HTR-8/SVneo (cell line): ENCODE measurements at regions not wholly inside any gene's neighbourhood (a gene's known extent, or its start where the extent isn't known, plus 50 kb on each side); places are given as distances from the start of the nearest gene placed in this dataset.
A peak's percentile ranks its signal among the peaks of the same experiment; 100 is the strongest.

Source experiments
- DNase-seq: peaks from one replicate; pipeline ENCODE4 v3.0.0; 2011; ENCODE audit warnings: low spot score, mixed read lengths; ENCODE audit not compliant: insufficient read length
- FAIRE-seq: peaks from 2 replicates; lab custom pipeline; 2011; peaks lifted over from hg19 to GRCh38; lab: Jason Lieb, UNC

DNA sequence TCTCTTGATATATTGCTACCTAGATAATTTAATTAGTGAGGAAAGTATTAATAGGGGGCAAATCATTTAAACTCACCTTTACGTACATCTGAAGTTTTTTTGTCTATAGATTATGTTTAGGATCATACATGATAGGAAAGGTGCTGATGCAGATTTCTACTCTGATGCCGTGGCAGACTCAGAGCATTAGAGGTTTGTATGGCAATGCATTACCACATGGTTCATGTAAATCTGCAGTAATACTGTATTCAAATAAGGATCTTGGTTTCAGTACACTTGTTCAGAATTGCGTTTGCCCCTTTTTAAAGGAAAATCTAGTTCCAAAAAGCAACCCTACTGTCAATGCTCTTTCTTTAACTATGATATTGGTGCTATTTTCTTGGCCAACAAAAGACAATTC, 288.3 kb downstream of the PTPRC start:
- FAIRE-seq (no peak), DNase-seq (no peak)

DNA sequence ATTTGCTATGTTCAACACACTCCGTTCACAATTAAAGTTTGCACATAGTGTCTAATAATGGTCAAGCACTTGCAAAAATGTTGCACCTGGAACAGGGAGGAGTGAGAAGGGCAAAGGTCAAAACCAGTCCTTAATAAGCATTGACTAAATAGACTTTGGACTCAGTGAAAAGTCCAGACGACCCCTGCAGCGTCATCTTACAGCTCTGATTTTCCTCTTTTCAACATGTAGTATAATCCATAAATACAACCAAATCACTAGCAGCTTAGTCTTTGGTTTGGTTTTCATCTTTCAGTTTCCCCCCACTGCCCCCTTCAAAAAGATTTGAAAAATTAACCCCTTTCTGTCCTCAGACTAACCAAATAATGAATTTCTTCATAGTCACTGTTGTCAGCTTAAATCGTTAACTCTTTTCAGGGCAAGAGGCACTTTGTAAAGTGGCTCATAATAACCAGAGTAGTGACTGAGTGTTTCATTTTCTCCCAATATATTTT, 290.3 kb downstream of the PTPRC start:
- FAIRE-seq (no peak), DNase-seq (no peak)

DNA sequence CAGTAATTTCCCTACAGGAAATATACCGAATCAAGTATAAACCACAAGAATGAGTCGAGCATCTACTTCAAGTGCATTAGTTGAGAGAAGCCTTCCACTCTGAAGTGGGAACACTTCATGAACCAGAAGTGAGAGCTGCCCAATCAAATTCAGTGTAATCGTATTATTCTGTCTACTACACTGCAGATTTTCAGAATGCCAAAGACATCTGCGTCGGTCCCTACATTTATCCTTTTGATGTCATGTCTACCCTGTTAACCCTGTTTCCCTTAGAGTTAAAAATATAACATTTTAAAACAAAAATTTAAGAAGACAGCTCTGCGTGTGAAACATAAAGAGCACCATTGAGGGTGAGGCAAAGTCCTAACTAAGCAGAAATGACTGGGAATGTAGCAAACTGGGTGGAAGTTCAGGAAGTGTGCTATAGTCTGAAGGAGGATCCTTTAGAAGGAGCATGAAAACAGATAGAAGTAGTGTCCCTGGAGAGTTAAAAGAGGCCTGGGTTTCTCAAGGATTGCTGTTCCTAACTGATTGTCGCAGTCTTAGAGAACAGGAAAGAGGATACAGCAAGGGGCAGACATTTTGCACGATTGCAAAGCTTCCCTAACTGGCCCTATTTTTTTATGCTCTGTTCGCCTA, 291.2 kb downstream of the PTPRC start:
- no peak for DNase-seq
- no peak for FAIRE-seq

DNA sequence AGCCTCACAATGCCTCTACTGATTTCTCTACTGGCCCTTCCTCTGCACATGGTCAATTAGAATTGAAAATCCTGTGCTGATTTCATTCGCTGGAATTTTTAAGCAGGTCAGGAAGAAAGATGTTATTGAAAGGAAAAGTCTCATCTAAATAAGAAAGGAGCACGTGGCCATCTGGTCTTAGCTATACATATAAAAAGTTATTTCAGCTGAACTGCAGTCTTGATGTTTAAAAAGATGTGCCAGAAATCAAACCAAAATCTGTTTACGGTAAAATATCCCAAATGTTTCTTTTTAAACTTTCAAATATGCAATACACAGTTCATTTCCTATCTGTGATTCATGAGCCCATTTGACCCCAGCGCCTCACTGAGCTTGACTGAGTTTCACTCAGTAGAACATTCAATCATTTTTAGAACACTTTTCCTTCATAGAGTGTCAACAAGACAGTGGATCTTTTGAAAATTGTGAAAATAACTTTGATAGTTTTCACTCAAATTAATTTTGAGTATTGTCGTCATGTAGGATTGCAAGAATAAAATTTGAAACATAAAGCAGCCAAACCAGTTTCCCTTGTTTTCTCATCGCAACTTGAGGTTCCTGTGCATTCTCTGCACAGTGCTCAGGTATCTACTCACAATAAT, 293.6 kb downstream of the PTPRC start:
- no peak for FAIRE-seq
- DNase-seq, result no peak

DNA sequence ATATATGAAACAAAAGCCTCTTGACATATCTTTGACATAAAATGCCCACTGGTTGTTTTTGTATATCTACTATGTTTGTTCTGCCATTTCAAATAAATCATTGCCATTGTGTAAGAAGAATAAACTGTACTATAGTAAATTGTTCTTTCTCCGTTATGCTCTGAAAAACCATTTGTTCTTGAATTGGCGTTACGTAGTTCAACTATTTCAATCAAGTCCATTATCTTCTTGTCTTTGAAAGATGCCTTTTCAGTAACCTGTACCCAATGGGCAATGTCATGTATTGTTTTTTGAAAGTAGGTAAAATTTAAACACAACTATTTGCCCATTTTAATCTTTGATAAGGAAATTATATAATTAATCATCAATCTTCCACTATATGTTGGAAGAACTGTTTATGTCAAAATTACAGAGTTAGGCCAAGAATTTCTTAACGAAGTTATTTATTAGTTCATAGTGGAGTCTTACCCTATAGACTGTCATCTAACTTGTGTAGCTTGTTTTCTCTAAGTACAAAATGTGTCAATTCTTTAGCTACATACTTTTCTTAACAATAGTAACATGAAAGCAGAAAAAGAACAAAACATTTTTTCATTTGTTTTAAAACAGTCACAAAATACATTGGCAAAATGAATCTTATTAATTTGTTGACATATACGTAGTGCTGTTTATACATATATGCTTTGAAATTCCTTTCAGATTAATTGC, 294.8 kb downstream of the PTPRC start:
- FAIRE-seq (no peak), DNase-seq (no peak)

DNA sequence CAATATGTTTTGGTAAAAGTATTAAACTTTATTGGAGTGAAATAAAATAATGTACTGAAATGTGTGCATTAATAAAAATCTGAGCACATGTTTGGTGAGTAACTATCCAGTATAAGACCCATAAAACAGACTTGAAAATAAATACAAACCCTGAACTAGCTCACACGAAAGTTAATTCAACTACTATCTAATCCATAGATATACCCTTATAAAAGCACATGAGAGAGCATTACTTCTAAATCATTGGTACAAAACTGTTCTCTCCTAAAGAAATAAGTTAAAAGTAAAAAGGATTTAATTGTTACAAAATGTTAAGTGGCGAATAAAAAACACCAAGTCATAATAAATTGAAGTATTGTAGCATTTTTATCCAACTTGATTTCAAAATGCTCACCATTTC, 295.6 kb downstream of the PTPRC start:
- DNase-seq (no peak), FAIRE-seq (no peak)

DNA sequence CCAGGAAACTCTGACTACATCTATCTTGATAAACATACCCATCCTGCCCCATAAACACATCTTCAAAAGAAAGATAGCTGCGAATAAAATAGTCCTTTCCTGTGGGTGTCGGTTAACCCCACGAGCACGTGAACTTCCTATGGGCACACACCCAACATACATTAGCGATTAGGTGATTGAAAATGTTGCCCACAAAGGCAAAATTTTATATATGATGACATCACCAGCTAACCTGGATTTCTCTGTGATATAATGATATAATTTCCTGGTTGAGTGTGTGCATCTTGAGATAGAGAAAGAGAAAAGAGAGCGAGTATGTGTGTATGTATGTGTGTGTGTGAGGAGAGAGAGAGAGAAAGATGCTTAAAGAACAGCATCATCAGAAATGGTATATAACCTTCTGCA, 296.1 kb downstream of the PTPRC start:
- DNase-seq (no peak), FAIRE-seq (no peak)

DNA sequence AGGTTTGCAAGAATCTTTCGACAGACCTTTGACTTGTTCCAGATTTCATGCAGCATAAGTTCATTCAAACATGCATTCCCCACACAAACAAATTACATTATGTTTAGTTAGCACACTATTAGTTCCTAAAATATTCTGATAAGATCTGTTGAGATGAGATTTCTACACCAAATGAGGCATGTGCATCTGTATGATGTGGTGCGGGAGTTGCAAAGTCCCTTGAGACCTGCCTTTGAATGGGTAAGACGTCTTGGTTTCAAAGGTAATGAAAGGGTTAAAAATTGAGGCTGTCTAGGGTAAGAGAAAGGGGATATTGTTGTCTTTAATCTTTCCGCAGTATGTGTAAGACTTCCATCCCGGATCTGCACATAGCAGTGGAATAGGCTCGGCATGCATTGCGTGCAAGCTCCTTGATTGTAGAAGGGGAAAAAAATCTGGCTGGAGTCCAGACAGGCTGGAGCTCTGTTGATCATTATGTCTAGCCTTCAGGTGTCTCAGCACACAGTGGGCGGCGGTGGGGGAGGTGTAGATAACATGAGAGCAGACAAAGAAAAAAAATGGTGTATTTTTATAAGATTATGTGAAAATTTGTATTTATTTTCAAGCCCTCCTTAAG, 296.6 kb downstream of the PTPRC start:
- DNase-seq, result peak; percentile 33
- FAIRE-seq, result peak; percentile 94

DNA sequence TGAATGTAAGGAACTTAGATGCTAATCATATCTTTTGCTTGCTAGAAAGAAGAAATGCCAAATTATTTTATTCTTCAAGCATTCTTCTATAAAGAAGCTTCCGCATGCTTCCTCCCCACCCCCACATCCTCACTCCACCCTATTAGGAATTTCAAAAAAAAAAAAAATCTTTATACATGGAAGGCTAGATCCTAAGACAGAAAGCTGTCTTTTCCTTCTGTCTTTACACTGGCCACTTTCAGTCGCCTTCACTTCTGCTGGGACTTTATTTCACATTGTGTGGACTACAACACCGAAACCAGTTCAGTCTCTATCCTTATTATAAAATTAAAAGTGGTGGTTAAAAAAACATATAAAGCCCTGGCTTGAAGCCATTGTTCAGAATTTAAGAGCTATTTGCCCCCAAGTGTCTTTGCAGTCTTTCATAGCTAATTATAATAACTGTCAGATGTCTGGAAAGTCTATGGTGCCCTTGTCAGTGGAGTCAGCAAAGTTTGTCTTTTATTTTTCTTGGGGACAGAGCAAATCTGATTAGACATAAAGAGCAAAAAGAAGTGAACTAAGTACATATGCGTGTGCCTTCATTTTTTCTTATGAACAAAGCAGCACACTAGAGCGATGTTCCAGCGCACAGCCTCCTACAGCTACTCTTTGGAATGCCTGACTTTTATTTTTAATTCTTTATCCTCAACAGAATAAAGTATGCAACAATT, 297.7 kb downstream of the PTPRC start:
- no peak for FAIRE-seq
- no peak for DNase-seq

DNA sequence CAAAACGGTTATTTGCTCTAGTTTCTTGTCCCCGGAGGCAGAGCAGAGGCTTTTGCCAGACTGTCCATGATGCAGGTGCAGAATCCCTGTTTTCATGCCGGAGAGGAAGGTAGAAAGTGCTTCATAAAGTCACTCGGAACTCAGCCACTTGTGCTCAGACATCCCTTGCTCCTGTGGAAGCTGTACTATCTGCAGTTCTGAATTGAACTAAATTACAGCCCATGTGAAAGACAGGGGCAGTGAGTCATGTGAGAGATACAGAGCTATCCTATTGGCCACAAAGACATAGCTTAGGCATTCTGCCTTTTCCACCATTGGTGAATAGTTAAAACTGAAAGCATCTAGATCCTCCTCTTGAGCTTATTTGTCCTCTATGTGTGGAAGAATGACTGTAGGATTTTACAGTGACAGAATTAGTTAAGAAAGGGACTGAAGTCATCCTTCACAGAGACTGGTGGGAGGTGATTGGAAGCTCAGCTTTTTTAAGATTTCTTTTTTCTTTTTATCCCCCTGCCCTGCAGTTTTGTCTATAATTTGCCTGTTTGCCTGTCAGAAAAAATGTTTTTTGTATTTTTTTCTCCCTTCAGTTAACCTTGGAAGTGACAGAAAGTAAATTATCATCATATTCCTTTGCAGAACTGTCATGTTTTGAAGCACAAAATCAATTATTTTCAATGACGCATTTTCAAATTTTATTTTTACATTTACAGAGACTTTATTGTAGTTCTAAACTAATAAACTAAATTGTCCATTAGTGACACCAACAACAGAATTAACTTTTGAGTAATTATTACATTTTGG, 298.6 kb downstream of the PTPRC start:
- peak; percentile 87 for DNase-seq
- FAIRE-seq, result peak; percentile 91

DNA sequence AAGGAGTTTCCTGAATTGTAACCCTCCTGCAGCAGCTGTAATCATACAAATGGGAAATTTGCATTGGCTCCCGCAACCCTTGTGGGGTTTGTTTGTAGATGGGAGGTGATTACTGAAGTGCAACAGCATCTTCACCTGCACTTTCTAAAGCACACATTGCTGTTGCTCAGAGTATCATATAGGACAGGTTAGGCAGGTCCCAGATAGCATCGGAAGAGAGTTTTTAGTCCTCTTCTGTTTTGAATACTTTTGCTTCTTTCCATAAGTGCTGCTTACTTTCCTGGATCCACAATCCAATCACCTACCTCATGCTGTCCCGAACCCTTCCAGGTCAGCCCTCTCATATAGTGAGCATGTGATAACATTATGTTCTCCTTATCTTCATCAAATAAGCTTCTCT, 300.4 kb downstream of the PTPRC start:
- no peak for FAIRE-seq
- no peak for DNase-seq

DNA sequence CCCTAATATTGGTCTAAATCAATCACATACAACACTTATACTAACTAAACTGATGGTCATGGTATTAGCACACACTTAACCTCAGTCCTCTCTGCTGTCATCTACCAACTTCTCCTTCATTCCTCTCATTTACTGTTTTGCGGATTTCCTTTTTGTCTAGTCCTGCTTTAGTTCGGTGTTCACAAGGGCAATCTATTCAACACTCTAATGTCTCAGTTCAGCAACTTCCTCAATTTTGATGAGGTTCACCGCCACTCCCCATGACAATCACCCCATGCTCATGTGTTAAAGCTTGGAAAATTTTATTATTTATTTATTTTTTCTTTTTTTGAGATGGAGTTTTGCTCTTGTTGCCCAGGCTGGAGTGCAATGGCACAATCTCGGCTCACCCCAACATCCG, 301.1 kb downstream of the PTPRC start:
- FAIRE-seq (no peak), DNase-seq (no peak)

DNA sequence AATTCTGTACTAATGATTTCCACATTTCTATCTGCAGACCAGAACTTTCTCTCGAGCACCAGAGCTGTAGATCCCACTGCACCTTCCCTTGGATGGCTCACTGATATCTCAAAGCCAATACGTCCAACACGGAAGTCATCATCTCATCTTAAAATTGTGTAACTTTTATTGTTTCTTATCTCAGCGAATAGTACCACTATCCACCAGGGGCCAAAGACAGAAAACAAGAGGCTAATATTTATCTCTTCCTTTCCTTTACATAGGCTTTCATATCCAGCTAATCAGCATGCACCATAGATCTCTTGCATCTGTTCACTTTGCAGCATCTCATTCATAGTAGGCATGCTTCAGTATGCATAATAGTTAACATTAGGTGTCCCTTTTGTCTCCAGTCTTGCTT, 303.6 kb downstream of the PTPRC start:
- DNase-seq (no peak), FAIRE-seq (no peak)

DNA sequence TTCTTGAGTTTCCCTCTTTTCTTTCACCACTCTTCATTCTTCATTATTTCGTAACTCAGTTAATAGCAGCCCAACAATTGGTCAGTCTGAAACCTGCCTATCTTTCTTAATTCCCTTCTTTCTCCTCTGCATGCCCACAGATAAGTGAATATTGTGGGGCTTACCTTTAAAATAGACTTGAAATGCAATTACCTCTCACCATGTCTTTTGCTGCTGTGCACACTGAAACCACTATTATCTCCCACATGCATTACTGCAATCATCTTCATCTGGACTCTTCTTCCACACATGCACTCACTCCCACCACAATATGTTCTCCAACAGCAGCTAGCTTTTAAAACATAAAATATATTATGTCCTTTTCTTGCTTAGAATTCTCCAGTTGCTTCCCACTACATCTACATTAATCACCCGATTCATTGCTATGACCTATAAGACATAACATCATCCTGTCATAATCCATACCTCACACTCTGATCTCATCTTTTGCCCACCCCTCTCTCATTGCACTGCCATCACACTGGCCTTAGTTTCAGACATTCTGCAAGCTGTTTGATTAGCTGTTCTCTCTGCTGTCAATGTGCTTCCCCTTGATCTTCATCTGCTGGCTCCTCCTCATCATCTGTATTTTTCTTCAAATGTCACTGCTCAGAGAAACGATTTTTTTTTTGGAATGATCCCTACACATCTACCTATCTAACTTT, 304.8 kb downstream of the PTPRC start:
- DNase-seq, result no peak
- no peak for FAIRE-seq

DNA sequence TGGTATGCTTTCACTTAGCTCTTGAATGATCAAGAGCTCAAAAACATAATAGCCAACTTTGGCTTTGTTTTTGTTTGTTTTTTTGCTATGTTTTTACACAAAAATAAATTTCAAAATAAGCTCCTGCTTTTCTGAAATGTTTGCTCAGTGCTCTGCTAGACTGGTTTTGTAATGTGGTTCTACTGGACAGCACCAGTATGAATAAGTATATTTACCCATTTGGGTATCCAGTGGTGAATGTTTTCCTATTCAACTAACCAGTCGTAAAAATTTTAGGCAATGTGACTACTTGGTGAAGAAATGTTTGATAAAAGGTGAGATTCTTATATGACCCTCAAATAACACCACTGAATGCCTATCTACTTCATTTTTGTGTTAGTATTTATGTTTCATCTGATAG, 308.6 kb downstream of the PTPRC start:
- DNase-seq, result no peak
- FAIRE-seq, result no peak

DNA sequence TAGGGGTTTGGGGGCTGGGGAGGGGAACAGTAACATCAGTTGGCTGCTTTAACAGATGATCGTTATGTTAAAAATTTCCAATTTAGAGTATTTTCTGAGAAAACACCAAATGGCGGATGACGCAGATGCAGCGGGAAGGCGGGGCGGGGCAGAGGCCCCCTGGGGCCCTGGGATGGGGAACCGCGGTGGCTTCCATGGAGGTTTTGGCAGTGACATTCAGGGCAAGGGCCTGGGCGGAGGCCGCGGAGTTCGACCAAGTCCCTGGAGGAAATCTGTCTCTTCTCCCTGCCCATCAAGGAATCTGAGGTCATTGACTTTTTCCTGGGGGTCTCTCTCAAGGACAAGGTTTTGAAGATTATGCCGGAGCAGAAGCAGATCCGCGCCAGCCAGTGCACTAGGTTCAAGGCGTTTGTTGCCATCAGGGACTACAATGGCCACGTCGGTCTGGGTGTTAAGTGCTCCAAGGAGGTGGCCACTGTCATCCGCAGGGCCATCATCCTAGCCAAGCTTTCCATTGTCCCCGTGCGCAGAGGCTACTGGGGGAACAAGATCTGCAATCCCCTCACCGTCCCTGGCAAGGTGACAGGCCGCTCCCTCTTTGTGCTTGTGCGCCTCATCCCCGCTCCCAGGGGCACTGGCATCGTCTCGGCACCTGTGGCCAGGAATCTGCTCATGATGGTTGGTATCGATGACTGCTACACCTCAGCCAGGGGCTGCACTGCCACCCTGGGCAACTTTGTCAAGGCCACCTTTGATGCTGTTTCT, 310.2 kb downstream of the PTPRC start:
- no peak for DNase-seq
- FAIRE-seq, result no peak

DNA sequence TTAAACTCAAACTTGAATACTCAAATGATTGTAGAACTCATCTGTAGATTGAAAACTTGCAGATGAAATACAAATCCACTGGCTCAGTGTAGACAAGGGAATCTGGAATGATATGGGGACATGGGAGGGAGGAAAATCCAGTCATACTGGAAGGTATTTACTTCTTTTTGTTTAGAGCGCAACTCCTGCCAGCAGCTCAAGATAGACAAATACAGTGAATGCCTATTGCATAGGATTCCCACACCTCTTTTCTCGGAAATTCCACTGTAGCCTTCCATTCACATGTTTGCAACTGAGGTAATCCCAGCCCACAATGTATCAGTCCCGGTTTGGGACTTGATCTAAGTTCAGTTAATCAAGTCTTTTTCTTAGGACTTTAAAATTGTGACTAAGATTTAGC, 311.2 kb downstream of the PTPRC start:
- no peak for FAIRE-seq
- DNase-seq, result no peak

DNA sequence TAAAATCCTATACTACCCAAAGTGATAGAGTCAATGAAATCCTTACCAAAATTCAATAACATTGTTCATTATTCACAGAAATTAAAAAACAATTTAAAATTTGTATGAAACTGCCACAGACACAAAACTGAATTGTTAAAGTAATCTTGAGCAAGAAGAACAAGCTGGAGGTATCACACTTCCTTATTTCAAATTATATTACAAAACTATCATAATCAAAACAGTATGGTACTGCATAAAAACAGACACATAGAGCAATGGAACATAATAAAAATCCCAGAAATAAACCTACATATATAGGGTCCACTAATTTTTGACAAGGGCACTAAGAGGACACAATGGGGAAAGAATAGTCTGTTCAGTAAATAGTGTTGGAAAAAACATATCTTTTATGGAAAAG, 316.2 kb downstream of the PTPRC start:
- no peak for DNase-seq
- no peak for FAIRE-seq
